GM18520 (cell line): ENCODE measurements at regions not wholly inside any gene's neighbourhood (a gene's known extent, or its start where the extent isn't known, plus 50 kb on each side); places are given as distances from the start of the nearest gene placed in this dataset.

Source experiments
- ATAC-seq: cut with Tn5 transposase; IDR thresholded peaks from one replicate; pipeline ENCODE4 v1.9.1; 2021; ENCODE audit not compliant: unreplicated experiment

GRCh38 chr18:25727281-25727985 is 363.0 kb downstream of the SS18 start:
- ATAC-seq, result no peak

DNA sequence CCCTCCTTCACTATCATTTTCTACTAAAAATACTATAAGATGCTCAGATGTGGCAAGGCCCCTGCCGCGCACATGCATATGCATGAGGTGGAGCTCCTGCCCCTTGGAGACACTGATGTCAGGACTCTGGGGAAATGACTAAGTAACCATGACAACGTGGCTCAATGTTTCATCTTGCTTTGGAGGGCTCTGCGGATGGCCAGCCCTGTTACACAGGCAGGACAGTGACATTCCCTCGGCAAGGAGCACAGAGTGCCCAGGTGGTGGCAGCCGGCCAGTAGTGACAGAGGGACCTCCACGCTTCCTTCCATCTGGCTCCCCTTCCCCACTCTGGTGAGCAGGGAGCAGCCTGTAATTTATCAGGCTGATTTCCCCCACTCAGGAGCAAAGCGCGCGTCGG is 364.1 kb downstream of the SS18 start:
- no peak for ATAC-seq

DNA sequence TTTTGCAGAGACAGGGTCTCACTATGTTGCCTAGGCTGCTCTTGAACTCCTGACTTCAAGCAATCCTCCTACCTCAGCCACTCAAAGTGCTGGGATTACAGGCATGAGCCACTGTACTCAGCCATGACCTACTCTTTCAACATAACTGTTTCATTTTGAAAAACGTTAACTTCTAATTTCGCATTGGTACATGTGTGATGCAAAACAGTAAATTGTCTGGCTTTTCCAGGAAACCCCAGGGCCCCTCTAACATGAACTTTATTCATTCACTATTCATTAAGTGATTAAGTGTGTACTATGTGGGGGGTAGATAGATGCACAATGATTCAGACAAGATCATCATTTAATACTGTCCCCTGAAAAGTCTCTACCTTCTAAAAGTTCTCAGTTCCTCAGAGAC is 364.9 kb downstream of the SS18 start:
- no peak for ATAC-seq

GRCh38 chr18:25724997-25725396 is 365.4 kb downstream of the SS18 start:
- ATAC-seq, result no peak

DNA sequence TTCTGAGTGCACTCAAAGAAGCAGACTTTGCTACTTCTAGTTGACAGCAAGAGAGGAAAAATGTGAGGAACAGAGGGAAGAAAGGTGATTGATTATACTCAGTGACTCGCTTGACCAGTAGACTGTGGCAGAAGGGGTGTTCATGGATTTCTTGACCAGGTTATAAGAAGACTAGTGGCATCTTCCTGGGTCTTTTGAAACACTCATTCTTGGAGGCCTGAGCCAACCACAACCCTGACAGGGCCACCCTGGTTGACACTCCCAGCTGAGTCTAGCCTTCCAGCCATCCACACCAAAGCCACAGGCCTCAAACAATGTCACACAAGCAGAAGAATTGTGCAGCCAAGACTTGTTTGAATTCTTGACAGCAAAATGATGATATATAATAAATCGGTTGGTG is 366.3 kb downstream of the SS18 start:
- no peak for ATAC-seq

- no peak for ATAC-seq
Observed at GRCh38 chr18:25713103-25713502, 361.1 kb upstream of the ZNF521 start.

GRCh38 chr18:25710981-25711380 is 359.0 kb upstream of the ZNF521 start:
- ATAC-seq, result no peak

DNA sequence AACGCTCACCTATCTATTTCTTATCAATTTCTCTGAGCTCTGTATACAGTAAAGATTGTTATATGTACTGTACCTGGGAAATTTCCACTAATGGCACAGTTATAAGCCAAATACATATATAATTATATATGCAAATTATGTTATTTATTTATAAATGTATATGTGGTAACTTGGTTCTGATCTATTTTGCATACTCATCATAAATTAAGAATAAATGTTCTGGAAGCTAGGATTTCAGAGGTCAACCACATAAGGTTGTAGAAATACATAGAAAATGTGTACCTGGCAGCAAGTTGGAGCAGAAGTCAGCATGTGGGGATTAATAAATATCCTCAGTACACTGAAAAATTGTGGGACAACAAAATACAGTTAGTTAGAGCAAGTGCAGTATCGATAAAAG is 353.7 kb upstream of the ZNF521 start:
- ATAC-seq, result no peak

DNA sequence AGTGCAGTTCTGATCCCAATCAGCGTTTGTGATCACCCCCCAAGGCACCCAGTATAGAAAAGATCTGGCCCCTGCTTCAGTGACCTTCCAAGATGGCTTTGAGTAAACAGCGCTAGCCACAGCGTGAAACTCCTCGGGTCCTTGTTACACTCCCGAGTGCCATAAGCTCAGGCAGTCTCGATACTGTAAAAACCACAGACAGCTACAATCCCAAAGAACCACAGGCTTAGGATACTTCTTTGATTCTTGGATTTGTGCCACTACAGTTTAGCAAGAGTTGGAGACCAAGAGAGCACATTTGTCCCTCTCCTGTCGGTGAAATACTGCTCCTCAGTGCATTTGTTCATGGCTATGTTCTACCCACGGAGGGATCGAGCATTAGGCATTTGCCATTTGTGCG is 352.5 kb upstream of the ZNF521 start:
- ATAC-seq, result no peak

- ATAC-seq, result no peak
Observed at GRCh38 chr18:25704071-25704470, 352.1 kb upstream of the ZNF521 start.

- ATAC-seq, result no peak
Observed at GRCh38 chr18:25701821-25702220, 349.9 kb upstream of the ZNF521 start.

DNA sequence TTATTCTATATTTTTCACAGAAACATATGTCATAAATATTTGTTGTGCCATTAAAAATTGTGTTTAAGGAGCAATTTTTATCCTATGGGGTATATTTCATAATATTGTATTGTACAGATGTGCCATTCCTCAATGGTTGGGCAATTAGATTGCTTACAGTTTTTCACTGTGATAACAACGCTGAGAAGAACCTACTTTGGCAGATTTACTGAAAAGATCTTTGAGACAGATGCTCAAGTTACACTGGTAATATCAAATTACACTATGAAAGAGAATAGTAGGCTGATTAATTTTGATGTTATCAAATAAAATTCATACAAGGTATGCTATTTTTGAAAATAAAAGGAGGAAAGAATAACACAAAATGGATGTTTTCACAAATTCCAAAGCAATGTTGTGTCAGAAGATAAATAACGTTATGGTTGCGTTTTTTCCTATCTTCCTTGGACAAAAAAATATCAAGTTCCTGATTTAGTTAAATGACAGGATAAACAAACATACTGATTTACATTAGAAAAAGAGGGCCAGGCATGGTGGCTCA is 335.1 kb upstream of the ZNF521 start:
- ATAC-seq, result no peak

DNA sequence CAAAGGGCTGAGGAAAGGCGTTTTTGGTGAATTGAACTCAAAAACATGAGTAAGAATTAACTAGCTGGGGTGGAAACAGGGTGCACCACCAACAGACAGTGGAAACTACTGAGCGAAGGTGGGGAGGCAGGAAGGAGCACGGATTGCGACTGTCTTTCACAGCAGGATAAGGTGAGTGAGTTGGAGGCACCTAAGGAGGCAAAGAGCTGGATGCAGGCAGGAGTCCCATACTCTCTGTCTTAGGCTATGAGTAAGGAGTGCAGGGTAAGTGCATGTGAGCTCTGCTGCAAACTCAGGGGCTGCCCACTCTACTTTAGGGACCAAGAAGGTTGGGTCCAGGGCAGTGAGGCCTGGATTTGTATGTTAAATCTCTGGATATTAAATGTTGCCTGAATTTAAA is 333.1 kb upstream of the ZNF521 start:
- ATAC-seq, result no peak

GRCh38 chr18:25679491-25679890 is 327.5 kb upstream of the ZNF521 start:
- ATAC-seq, result no peak

DNA sequence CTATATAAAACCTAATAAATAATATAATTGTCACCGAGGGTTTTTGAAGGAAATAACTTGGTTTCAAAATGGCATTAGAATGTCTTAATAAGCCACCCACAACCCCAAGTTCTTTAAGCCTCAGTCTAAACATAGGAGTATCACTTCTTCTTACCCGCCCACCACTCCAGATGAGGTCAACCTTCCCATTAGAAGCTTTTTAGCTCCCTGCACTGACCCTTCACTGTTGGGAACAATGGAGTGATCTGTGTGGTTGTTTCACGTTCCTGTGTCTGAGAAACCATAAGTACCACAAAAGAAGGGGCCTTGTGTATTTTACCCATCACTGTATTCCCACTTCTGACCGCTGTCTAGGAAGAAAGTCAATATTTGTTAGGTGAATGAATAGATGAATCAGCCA is 326.3 kb upstream of the ZNF521 start:
- no peak for ATAC-seq

DNA sequence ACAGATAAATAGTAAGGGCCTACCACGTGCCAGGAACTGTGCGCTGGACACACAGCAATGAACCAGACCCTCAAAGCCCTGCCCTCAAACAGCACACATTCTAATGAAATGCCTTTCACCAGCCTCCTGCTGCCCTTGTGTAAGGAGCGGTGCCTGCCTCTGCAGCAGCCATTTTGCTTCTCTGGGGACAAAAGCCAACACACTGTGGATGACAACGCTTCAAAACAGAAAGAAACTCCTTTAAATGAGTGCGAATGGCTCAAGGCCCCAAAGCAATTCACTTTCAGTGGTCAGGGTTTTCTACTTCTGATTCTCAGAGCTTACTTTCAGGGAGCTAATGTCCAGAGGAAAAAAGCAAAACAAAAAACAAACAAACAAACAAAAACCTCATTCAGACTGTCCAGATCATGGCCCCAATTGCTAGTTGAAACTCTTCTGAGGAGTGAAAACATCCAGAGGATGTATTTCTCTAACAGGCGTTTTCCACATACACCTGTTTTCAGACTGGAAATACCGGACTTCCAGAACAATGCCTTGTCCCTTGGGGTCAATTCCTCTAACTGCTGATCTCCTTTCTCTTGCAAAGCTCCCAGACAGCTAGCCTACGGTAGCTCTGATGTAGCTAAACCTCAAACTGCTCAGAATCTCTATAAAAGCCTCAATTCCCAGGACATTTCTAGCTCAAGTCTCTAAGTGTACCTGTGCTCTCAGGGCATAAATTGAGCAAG is 323.3 kb upstream of the ZNF521 start:
- ATAC-seq, result no peak

GRCh38 chr18:25674183-25674582 is 322.2 kb upstream of the ZNF521 start:
- ATAC-seq, result no peak

DNA sequence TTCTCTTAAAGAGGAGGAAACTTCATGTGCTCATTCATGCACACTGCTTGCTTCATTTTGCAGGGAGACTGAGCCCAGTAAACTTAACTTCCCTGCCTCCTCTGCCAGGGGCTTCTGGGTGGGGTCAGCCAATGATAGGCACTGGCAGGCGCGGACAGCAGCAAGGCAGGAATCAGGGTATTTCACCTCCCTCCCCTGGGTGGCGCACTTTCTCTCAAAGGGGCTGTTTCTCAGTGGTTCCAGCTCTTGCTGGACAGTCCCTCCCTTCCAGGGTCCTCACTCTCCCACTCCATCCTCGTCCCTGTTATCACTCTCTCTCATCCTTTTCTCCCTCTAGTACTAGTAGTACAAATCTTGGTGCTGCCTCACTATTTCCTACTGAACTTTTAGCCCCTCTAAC is 320.5 kb upstream of the ZNF521 start:
- no peak for ATAC-seq

GRCh38 chr18:25669741-25670140 is 317.8 kb upstream of the ZNF521 start:
- ATAC-seq, result no peak

GRCh38 chr18:25662272-25662671 is 310.3 kb upstream of the ZNF521 start:
- ATAC-seq, result no peak

DNA sequence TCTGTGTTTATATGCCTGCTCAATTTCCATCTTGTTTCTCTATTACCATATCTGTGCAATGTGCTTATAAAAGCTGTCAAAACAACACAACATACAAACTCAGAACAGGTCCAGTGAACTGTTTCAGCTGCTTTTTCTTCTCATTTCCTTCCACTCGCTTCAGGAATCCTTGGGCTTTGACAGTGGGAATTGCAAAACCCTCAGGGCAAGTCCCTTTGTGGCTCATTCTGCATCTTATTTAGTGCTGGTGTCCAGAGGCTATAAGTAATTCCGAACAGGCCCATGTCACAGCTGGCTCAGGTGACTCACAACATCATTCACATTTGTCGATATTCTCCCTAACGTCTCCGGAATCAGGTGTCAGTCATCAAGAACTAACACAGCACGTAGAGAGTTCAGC is 309.9 kb upstream of the ZNF521 start:
- ATAC-seq, result no peak

DNA sequence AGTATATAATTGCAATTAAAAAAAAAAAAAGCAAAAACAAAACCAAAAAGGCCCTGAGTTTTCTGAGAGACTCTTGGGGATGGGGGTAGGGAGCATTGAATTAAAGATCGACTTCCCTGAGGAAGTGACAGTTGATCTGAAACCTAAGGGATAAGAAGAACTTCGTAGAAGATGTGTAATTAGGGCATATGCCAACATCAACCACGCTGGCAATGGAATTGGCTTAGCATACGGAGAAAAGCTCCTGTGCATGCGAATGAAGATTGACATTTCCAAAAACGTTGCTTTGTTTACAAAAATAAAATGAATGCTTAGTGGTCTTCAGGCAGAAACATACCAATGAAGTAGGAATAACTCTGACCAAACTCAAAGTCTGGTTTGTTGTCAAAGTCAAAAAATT is 307.6 kb upstream of the ZNF521 start:
- no peak for ATAC-seq

DNA sequence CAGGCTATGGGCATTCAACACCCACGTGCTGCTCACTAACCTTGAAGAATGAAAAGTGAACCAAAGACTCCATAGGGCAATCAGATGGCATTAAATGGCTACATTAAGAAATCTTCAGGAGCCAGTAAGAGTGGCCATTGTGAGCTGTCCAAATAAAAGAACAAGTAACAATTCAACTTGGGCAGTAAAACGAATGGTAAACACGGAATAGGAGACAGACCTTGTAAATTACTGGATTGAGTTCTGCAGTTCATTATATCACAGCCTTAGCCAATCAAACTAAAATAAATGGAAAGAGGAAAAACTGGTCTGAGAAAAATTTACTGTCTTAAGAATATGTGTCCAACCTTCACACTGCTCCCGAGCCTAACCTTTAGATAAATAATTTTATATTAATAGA is 306.5 kb upstream of the ZNF521 start:
- no peak for ATAC-seq
